Testis (tissue), 2 donors: ENCODE measurements at regions not wholly inside any gene's neighbourhood (a gene's known extent, or its start where the extent isn't known, plus 50 kb on each side); places are given as distances from the start of the nearest gene placed in this dataset.

Experiments
- DNase-seq: peaks from one replicate; pipeline ENCODE4 v3.0.0-alpha.2; 2019
- H3K27ac ChIP-seq, 2 donors: fragments of 200-600 bp; sonication (generic); one replicate each; pipeline ENCODE4 v1.5.1; 2019
- H3K27me3 ChIP-seq: fragments of 200-600 bp; sonication (generic); one replicate; pipeline ENCODE4 v1.5.1; 2019
- H3K36me3 ChIP-seq: fragments of 200-600 bp; sonication (generic); one replicate; pipeline ENCODE4 v1.5.1; 2017; ENCODE audit warnings: low read depth; ENCODE audit errors: missing control alignments
- H3K4me1 ChIP-seq: fragments of 200-600 bp; sonication (generic); one replicate; pipeline ENCODE4 v1.5.1; 2019
- H3K4me3 ChIP-seq, 2 donors: fragments of 200-600 bp; sonication (generic); one replicate each; pipeline ENCODE4 v1.5.1; 2017 to 2019
- H3K9me3 ChIP-seq: fragments of 200-600 bp; sonication (generic); one replicate; pipeline ENCODE4 v1.5.1; 2017
- POLR2A ChIP-seq: fragments of 450-650 bp; IDR thresholded peaks from one replicate; pipeline ENCODE4 v1.6.1; 2017; ENCODE audit warnings: antibody characterized with exemption, mild to moderate bottlenecking, moderate library complexity
- WGBS, 2 donors: methylation state at CpG; one replicate each; pipeline ENCODE4 v1.1.5; 2018; 5-methylcytosine and 5-hydroxymethylcytosine counted together
- intact Hi-C: fragments of 100-400 bp; cut with DNase I; formaldehyde crosslinking; loops from one replicate; pipeline ENCODE4 v1.15.1; 2023; ENCODE audit warnings: low total_unique reads
- TF ChIP-seq, protein P1 (sequence below), 3 experiments: fragments of 450-650 bp in 2 of 3; fragments of 200-600 bp in 1 of 3; sonication (generic) in 1 of 3; IDR thresholded peaks; one replicate each; pipeline ENCODE4 v1.5.1; 2016 to 2019; ENCODE audit warnings: antibody characterized with exemption in 3 of 3, mild to moderate bottlenecking in 2 of 3, moderate library complexity in 1 of 3

DNA sequence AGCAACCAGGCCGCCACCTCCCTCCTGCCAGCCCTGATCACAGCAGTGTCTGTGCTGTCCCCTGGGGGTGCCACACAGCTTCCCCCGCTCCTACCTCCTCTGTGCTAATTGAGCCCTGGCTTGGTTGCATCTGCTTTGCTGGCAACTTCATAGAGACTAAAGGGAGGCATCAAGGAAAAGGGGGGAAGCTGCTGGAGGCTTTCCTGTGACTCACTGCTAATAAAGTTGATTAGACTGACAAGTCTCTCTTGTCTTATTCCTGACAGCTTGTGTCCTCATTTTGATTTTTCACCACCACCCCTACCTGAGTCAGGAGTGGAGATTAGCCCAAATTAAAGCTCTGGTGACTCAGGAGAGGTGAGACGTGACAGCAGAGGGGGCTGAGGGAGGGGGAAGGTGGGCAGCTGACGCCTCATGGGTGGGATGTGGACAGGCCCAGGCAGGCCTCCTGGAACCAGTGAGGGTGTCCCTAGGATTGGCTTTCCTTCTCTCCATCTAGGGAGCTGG lies 310.0 kb downstream of the CBLN1 start:
- no peak overlapping the region for H3K27ac ChIP-seq

DNA sequence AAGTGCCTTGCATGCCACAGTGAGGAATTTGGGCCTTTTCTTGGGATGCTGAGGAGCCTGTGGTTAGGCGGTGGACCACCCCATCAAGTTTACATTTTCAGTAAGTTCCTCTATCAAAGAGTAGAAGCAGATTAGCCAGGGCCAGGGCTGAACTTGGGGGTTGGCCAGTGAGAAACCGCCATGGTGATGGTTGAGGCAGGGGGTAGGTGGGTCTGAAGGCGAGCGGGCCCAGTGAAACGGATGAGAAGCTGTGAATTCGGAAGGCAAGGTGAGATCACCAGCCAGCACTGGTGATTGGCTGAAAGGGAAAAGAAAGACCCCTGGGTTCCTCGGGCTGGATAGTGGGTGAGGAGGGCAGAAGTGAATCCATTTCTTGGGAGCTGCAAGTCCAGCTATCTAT lies 311.4 kb downstream of the CBLN1 start:
- Histone ChIP-seq H3K4me3 (no peak overlapping the region), H3K27me3 (no peaks in the 10 kb centered on the region), H3K27ac (no peak overlapping the region), H3K9me3 (no peaks in the 10 kb centered on the region), H3K36me3 (no peaks in the 10 kb centered on the region), H3K4me1 (no peaks in the 10 kb centered on the region)
- no peak for TF ChIP-seq POLR2A
- TF ChIP-seq, protein P1, sequence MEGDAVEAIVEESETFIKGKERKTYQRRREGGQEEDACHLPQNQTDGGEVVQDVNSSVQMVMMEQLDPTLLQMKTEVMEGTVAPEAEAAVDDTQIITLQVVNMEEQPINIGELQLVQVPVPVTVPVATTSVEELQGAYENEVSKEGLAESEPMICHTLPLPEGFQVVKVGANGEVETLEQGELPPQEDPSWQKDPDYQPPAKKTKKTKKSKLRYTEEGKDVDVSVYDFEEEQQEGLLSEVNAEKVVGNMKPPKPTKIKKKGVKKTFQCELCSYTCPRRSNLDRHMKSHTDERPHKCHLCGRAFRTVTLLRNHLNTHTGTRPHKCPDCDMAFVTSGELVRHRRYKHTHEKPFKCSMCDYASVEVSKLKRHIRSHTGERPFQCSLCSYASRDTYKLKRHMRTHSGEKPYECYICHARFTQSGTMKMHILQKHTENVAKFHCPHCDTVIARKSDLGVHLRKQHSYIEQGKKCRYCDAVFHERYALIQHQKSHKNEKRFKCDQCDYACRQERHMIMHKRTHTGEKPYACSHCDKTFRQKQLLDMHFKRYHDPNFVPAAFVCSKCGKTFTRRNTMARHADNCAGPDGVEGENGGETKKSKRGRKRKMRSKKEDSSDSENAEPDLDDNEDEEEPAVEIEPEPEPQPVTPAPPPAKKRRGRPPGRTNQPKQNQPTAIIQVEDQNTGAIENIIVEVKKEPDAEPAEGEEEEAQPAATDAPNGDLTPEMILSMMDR (IDR thresholded peaks at IDR 0.05): no peak
- intact Hi-C loops: no loop called here
- WGBS, 2 donors: 86 to 89% methylated on average over 7 of the region's 7 CpGs
- DNase-seq: no peak

More for the DNA sequence above, 310.0 kb downstream of the CBLN1 start:
- Histone ChIP-seq H3K4me1 (no peaks in the 10 kb centered on the region), H3K27me3 (no peaks in the 10 kb centered on the region), H3K36me3 (no peaks in the 10 kb centered on the region), H3K9me3 (no peaks in the 10 kb centered on the region), H3K4me3 (no peak overlapping the region)
- intact Hi-C loops: no loop called here
- no peak for TF ChIP-seq POLR2A
- TF ChIP-seq, protein P1 (IDR thresholded peaks at IDR 0.05): no peak
- 81 to 100% methylated on average over 4 of the region's 4 CpGs for WGBS, 2 donors
- DNase-seq: no peak

DNA sequence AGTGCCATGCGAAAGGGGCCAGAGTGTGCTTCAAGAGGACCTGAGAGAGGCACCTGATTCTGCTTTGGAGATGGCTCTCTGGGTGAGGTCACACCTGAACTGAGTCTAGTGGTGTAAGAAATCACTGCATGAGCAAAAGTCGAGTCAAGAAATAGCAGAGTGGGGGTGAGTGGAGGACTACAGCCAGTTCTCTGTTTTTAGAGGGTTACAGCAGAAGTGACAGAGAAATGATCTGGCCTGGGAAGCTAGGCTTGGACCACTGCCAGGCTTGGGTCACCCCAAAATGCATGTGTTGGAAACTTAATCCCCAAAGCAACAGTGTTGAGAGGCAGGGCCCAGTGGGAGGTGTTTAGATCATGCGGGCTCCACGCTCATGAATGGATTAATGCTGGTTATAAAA lies 312.0 kb downstream of the CBLN1 start:
- 92 to 94% methylated on average over 4 of the region's 4 CpGs for WGBS, 2 donors
- DNase-seq: no peak
- Histone ChIP-seq H3K27me3 (no peaks in the 10 kb centered on the region), H3K4me3 (no peak overlapping the region), H3K27ac (no peak overlapping the region), H3K36me3 (no peaks in the 10 kb centered on the region), H3K9me3 (no peaks in the 10 kb centered on the region), H3K4me1 (no peaks in the 10 kb centered on the region)
- intact Hi-C loops: no loop called here
- TF ChIP-seq, protein P1 (IDR thresholded peaks at IDR 0.05): no peak
- no peak for TF ChIP-seq POLR2A

DNA sequence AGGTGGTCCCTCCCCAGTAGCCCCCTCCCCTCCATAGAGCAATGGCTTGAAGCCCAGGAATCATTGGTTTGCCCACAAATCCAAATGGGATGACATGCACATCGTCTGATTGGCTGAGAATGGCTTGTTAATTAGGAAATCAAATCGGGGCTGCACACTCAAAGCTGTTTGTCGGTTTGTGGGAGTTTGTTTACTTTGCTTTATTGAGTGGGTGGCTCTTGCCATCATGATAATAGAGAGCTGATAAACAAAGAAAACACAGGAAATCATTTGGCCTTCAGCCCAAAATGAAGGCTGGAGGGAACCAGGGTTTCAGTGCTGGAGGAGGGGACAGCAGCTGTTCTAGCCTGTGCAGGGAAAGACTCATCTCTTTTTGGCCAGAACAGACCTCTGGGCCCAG lies 316.3 kb downstream of the CBLN1 start:
- no peaks in the 10 kb centered on the region for H3K27me3 ChIP-seq
- no peaks in the 10 kb centered on the region for H3K9me3 ChIP-seq
- WGBS, 2 donors: 23 to 39% methylated on average over 3 of the region's 3 CpGs
- H3K4me3 ChIP-seq: no peak overlapping the region
- H3K36me3 ChIP-seq: no peaks in the 10 kb centered on the region
- intact Hi-C loops: no loop called here
- no peak for TF ChIP-seq POLR2A
- TF ChIP-seq, protein P1 (IDR thresholded peaks at IDR 0.05): no peak
- H3K27ac ChIP-seq: no peak overlapping the region
- DNase-seq: no peak
- H3K4me1 ChIP-seq: no peaks in the 10 kb centered on the region

DNA sequence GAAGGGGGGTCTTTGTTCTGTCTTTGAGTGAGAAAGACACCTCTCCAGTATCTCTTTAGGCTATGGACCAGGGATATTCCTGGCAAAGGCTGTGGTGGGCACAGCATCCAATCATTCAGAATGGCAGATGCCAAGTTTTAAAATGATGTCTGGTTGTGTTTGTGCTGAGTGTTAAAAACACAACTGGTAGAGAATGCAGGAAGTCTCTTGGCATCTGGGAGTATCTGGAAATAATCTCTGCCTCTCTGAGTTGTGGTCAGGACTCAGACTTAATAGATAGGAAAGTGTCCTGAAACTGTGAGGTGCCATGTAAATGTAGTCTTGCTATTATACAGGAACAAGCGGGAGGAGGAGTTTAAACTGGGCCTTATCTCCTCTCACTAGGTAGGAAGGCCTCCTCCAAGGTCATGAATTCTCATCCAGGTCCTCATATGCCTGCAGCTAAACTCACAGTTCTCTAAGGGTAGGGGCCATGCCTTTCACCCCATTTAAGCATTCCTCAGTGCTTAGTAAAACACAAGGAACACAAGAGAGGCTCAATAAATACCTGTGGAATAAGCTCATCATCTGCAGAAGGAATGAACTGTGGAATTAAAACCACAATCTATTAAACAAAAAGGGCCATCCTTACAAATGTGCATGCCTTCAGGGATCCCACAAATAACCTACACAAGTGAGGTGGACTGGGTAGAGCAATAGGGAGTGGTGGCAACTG lies 317.6 kb downstream of the CBLN1 start:
- intact Hi-C loops: no loop called here

More for the DNA sequence above, 317.6 kb downstream of the CBLN1 start:
- H3K9me3 ChIP-seq: no peaks in the 10 kb centered on the region
- H3K36me3 ChIP-seq: no peaks in the 10 kb centered on the region
- 60 to 75% methylated on average over 1 of the region's 1 CpG for WGBS, 2 donors
- no peaks in the 10 kb centered on the region for H3K27me3 ChIP-seq
- DNase-seq: no peak
- no peak overlapping the region for H3K4me3 ChIP-seq
- no peaks in the 10 kb centered on the region for H3K4me1 ChIP-seq
- no peak for TF ChIP-seq POLR2A
- TF ChIP-seq, protein P1 (IDR thresholded peaks at IDR 0.05): no peak
- no peak overlapping the region for H3K27ac ChIP-seq
